Coronary artery (tissue), 2 donors: ENCODE measurements at regions not wholly inside any gene's neighbourhood (a gene's known extent, or its start where the extent isn't known, plus 50 kb on each side); places are given as distances from the start of the nearest gene placed in this dataset.

Source experiments
- DNase-seq: peaks from one replicate; pipeline ENCODE4 v3.0.0-alpha.2; 2017; ENCODE audit warnings: low spot score
- H3K27ac ChIP-seq, 2 donors: fragments of 200-600 bp; sonication (generic); one replicate each; pipeline ENCODE4 v1.5.1; 2016 to 2019
- H3K4me3 ChIP-seq: fragments of 200-600 bp; sonication (generic); 2 replicates; pipeline ENCODE4 v1.5.1; 2016; ENCODE audit warnings: mild to moderate bottlenecking, moderate library complexity
- TF ChIP-seq, protein P1 (sequence below): fragments of 200-600 bp; sonication (generic); IDR thresholded peaks from one replicate; pipeline ENCODE4 v1.5.1; 2019; ENCODE audit warnings: antibody characterized with exemption

DNA sequence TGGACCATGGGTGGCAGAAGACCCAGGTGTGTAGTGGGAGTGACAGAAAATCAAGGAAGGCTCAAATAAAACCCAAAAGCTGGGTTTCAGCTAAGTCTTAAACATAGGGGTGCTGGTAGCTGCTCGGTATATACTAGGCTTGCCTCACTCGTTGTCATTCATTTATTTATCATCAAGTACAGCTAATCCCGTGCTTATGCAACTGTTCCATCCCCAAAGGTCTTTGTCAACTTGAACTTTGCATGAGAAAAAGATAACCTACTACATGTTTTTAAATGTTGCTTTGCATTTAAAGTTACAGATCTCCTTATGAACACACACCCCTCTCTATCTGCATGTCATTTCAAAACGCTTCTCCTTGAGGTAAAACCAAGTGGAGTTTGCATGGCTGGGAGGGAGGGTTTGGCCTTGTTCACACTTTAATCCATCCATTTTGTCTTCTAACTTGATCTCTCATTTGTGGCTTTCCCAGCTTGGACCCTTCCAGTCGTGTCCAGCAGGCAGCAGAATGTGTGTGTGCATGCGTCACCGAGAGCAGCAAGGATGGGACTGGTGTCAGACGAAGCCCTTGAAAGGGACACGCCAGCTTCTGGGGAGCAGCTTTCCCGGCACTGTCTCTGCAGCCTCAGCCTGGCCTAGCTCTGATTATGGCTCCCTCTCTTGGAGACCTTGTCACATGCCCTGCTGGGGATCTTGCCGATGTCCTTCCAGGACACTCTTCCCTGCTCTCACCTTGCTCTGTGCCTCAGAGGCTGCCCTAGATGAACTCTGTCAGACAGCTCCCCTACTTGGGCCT, 133.5 kb downstream of the GADD45G start:
- Histone ChIP-seq H3K4me3 (no peak overlapping the region), H3K27ac (no peak overlapping the region)
- TF ChIP-seq, protein P1, sequence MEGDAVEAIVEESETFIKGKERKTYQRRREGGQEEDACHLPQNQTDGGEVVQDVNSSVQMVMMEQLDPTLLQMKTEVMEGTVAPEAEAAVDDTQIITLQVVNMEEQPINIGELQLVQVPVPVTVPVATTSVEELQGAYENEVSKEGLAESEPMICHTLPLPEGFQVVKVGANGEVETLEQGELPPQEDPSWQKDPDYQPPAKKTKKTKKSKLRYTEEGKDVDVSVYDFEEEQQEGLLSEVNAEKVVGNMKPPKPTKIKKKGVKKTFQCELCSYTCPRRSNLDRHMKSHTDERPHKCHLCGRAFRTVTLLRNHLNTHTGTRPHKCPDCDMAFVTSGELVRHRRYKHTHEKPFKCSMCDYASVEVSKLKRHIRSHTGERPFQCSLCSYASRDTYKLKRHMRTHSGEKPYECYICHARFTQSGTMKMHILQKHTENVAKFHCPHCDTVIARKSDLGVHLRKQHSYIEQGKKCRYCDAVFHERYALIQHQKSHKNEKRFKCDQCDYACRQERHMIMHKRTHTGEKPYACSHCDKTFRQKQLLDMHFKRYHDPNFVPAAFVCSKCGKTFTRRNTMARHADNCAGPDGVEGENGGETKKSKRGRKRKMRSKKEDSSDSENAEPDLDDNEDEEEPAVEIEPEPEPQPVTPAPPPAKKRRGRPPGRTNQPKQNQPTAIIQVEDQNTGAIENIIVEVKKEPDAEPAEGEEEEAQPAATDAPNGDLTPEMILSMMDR: no peak
- DNase-seq: no peak

GRCh38 chr9:89739511-89739910, 134.7 kb downstream of the GADD45G start:
- DNase-seq: no peak
- Histone ChIP-seq H3K4me3 (no peak overlapping the region), H3K27ac (no peak overlapping the region)
- TF ChIP-seq, protein P1: no peak

DNA sequence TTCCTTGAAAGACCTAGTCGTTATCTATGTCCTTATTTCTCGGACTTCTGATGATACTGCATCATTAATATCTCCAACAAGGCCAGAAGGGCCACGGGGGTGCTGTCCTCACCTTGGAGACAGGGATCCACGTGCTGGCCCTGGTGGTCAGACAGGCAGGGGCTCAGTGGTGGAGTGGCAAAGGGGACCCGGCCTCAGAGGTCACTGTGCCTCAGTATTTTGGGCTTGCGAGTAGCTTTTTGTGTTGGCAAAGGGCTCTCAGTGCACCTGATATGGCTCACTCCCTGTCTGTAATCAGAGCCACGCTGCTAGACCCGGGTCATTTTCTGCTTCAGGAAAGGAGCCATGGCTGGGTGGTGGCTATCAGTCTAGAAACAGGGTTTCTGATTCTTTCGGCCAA, 135.1 kb downstream of the GADD45G start:
- H3K4me3 ChIP-seq: no peak overlapping the region
- no peak for DNase-seq
- TF ChIP-seq, protein P1: no peak
- no peak overlapping the region for H3K27ac ChIP-seq

DNA sequence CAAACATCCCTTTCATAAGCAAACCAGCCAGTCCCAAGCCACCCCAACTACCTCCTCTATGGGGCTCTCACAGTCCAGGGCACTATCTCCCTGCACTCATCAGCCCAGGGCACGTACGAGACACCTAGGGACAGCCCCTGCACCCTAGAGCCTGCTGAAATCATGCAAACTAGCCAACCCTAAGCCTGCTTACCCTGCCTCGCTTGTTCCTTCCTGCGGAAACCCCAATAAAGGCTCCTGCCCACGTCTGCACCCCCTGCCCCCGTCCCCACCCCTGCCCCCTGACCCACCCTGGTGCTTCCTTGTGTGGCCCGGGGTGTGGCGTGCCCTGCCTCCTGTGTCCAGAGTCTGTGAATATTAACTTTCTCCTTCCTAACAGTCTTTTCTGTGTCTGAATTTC, 135.9 kb downstream of the GADD45G start:
- Histone ChIP-seq H3K4me3 (no peak overlapping the region), H3K27ac (no peak overlapping the region)
- DNase-seq: no peak
- TF ChIP-seq, protein P1: no peak

DNA sequence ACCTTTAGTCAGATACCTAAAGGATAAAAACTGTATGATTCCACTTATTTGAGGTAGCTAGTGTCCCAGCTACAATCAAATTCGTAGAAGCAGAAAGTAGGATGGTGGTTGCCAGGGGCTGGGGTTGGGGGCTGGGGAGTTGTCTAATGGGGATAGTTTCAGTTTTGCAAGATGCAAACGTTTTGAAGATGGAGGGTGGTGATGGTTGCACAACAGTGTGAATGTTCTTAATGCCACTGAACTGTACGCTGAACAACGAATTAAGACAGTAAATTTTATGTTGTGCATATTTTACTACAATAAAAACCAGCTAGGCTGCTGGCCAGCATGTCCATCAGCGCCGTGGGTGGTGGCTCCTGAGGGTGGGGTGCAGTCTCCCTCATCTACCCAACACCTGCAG, 137.8 kb downstream of the GADD45G start:
- no peak overlapping the region for H3K27ac ChIP-seq
- no peak for DNase-seq
- no peak overlapping the region for H3K4me3 ChIP-seq
- TF ChIP-seq, protein P1: no peak

DNA sequence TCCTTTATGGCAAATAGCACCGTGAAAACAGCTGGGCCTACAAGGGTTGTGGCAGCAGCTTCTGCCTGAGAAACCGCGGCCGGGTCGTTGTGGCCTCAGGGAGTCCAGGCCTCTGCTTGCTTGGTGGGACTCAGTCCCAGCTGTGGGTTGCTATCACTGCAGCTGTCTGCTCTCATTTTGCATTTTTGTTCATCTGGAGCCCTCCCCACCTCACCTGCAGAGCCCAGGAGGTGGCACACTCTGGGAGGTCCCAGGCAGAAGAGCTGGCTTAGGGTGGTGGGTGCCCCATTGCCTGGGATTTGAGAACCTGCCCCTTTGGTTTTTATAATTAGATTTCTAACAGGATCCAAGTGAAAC, 138.4 kb downstream of the GADD45G start:
- TF ChIP-seq, protein P1: no peak
- H3K4me3 ChIP-seq: no peak overlapping the region
- no peak overlapping the region for H3K27ac ChIP-seq
- DNase-seq: no peak

DNA sequence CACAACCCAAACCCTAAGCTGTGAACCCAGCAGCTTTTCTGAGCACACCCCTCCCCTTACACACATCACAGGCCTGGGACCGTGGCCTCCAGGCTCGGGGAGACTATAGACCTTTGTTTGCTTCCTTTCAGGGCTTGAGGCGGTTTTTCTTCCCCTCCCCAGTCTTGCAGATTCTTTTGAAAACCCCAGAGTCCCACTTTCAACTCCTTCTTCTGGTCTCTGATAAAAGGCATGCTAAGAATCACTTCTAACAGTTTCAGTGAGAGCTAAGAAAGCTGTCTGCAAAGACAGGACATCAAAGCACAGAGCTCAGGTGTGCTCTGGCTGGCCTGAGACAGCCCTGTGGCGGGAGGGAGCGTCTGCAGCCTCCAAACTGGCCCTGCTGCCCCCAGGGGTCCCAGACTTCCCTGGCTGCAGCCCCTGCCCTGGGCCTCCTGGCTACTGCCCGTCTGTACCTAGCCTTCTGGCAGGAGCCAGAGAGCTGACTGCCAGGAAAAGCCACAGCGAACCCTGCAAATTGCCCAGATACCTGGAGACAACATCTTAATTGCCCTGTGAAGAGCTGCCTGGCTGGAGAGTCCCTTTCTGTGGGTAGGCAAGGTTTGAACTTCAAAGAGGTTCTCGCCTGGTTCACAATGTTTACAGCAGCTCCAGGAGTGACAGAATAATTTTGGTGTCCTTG, 138.9 kb downstream of the GADD45G start:
- TF ChIP-seq, protein P1: no peak
- Histone ChIP-seq H3K4me3 (no peak overlapping the region), H3K27ac (no peak overlapping the region)
- no peak for DNase-seq
